SK-N-SH (cell line): ENCODE measurements at regions not wholly inside any gene's neighbourhood (a gene's known extent, or its start where the extent isn't known, plus 50 kb on each side); places are given as distances from the start of the nearest gene placed in this dataset.

Experiments
- CTCF ChIA-PET: fragments of 300-600, 350-600 bp; formaldehyde crosslinking; extraction: SDS; loops from one replicate; lab custom pipeline; 2021; lab: Yijun Ruan, JAX
- POLR2A ChIA-PET: fragments of 350-600 bp; sonication (Branson Sonifier 250); formaldehyde crosslinking; extraction: SDS; loops from one replicate; lab custom pipeline; 2020; ENCODE audit warnings: antibody characterized with exemption, inconsistent platforms; lab: Yijun Ruan, JAX
- DNase-seq: peaks from one replicate; pipeline ENCODE4 v3.0.0; 2012
- H2AFZ ChIP-seq: fragments of 200-600 bp; sonication (generic); 2 replicates; pipeline ENCODE4 v1.8.1; 2016; ENCODE audit warnings: antibody characterized with exemption, mild to moderate bottlenecking, low read depth
- H3F3A ChIP-seq: fragments of 200-600 bp; sonication (generic); replicated peaks from 2 replicates; pipeline ENCODE3; 2016; ENCODE audit warnings: antibody characterized with exemption, mild to moderate bottlenecking; ENCODE audit not compliant: insufficient read depth
- H3K27ac ChIP-seq, 2 experiments: fragments of 200-500 bp in 1 of 2; fragments of 200-600 bp in 1 of 2; sonication (Bioruptor generic) in 1 of 2; sonication (generic), shearing (Covaris generic) in 1 of 2; 2 replicates each; pipeline versions ENCODE4 v1.5.1 to v1.6.1; 2014 to 2016; ENCODE audit warnings: low read depth in 2 of 2, inconsistent platforms in 1 of 2, low read length in 1 of 2, mild to moderate bottlenecking in 1 of 2, mixed read lengths in 1 of 2
- H3K27me3 ChIP-seq: fragments of 200-600 bp; sonication (generic), shearing (Covaris generic); 2 replicates; pipeline ENCODE4 v1.6.1; 2016; ENCODE audit warnings: mixed run types; ENCODE audit not compliant: insufficient read depth
- H3K36me3 ChIP-seq, 2 experiments: fragments of 200-500 bp in 1 of 2; fragments of 200-600 bp in 1 of 2; sonication (Bioruptor generic) in 1 of 2; sonication (generic) in 1 of 2; replicated peaks in 1 of 2; 2 replicates each; pipeline versions ENCODE3 to v1.5.1; 2014 to 2016; ENCODE audit warnings: low read length in 1 of 2, mild to moderate bottlenecking in 1 of 2; ENCODE audit not compliant: insufficient read depth in 2 of 2, control insufficient read depth in 1 of 2
- H3K4me1 ChIP-seq, 2 experiments: fragments of 200-500 bp in 1 of 2; fragments of 200-600 bp in 1 of 2; sonication (Bioruptor generic) in 1 of 2; sonication (generic), shearing (Covaris generic) in 1 of 2; 2 replicates each; pipeline versions ENCODE4 v1.5.1 to v1.6.1; 2014 to 2016; ENCODE audit warnings: low read depth in 1 of 2, low read length in 1 of 2, mixed run types in 1 of 2; ENCODE audit not compliant: insufficient read depth in 2 of 2, control insufficient read depth in 1 of 2
- H3K4me2 ChIP-seq: fragments of 200-600 bp; sonication (generic), shearing (Covaris generic); 2 replicates; pipeline ENCODE4 v1.6.1; 2017; ENCODE audit warnings: mixed run types
- H3K4me3 ChIP-seq, 2 experiments: fragments of 200-500 bp in 1 of 2; fragments of 200-600 bp in 1 of 2; sonication (Bioruptor generic) in 1 of 2; sonication (generic), shearing (Covaris generic) in 1 of 2; 2 replicates each; pipeline versions ENCODE4 v1.5.1 to v1.8.1; 2014 to 2016; ENCODE audit warnings: low read depth in 2 of 2, inconsistent platforms in 1 of 2, low read length in 1 of 2, mild to moderate bottlenecking in 1 of 2, mixed read lengths in 1 of 2, moderate library complexity in 1 of 2
- H3K79me2 ChIP-seq: fragments of 200-600 bp; sonication (generic); 2 replicates; pipeline ENCODE4 v1.8.1; 2017; ENCODE audit warnings: mild to moderate bottlenecking; ENCODE audit not compliant: insufficient read depth
- H3K9ac ChIP-seq: fragments of 200-600 bp; sonication (generic); 2 replicates; pipeline ENCODE4 v1.6.1; 2017; ENCODE audit warnings: mixed run types
- H3K9me2 ChIP-seq: fragments of 200-600 bp; sonication (generic); 2 replicates; pipeline ENCODE4 v1.6.1; 2017; ENCODE audit warnings: mixed run types
- H3K9me3 ChIP-seq: fragments of 200-600 bp; sonication (generic); 2 replicates; pipeline ENCODE4 v1.6.1; 2017; ENCODE audit warnings: mixed run types, mild to moderate bottlenecking, moderate library complexity
- H4K20me1 ChIP-seq: fragments of 200-600 bp; sonication (generic); 2 replicates; pipeline ENCODE4 v1.6.1; 2017; ENCODE audit warnings: mild to moderate bottlenecking, mixed run types; ENCODE audit not compliant: insufficient read depth
- CHD2 ChIP-seq: fragments of 150-350 bp; IDR thresholded peaks from 2 replicates; pipeline ENCODE4 v1.6.1; 2018; ENCODE audit warnings: low read length; ENCODE audit not compliant: partially characterized antibody
- EP300 ChIP-seq, 2 experiments: IDR thresholded peaks; 2 replicates each; pipeline versions ENCODE4 v1.4.0 to v1.6.1; 2012; ENCODE audit warnings: borderline replicate concordance in 1 of 2, low read depth in 1 of 2, low read length in 1 of 2
- FOXJ3 ChIP-seq: sonication (generic); formaldehyde crosslinking; IDR thresholded peaks from 2 replicates; pipeline ENCODE4 v1.5.1; 2020; ENCODE audit warnings: mild to moderate bottlenecking, missing genetic modification reagents
- FOXM1 ChIP-seq: IDR thresholded peaks from 2 replicates; pipeline ENCODE4 v1.4.0; 2012; ENCODE audit warnings: low read depth, mild to moderate bottlenecking
- GABPA ChIP-seq: IDR thresholded peaks from 2 replicates; pipeline ENCODE4 v1.4.0; 2012; ENCODE audit warnings: low read depth, mild to moderate bottlenecking
- JUND ChIP-seq: IDR thresholded peaks from 2 replicates; pipeline ENCODE4 v1.4.0; 2012
- MEF2A ChIP-seq: IDR thresholded peaks from 2 replicates; pipeline ENCODE4 v1.4.0; 2012; ENCODE audit warnings: low read depth, borderline replicate concordance
- NFIC ChIP-seq: IDR thresholded peaks from 2 replicates; pipeline ENCODE4 v1.4.0; 2012; ENCODE audit warnings: borderline replicate concordance
- RCOR1 ChIP-seq: fragments of 150-350 bp; IDR thresholded peaks from 2 replicates; pipeline ENCODE4 v1.6.1; 2017; ENCODE audit warnings: antibody characterized with exemption, low read length
- RFX5 ChIP-seq: IDR thresholded peaks from 2 replicates; pipeline ENCODE4 v1.6.1; 2012; ENCODE audit warnings: mild to moderate bottlenecking, improper control_type of control experiment, low read length
- RXRA ChIP-seq: IDR thresholded peaks from 2 replicates; pipeline ENCODE4 v1.4.0; 2012; ENCODE audit warnings: low read depth, mild to moderate bottlenecking, borderline replicate concordance
- SIN3A ChIP-seq: IDR thresholded peaks from 2 replicates; pipeline ENCODE4 v1.6.1; 2012; ENCODE audit warnings: low read depth, mild to moderate bottlenecking, low read length, moderate library complexity, borderline replicate concordance
- WGBS: methylation state at CpG from one replicate; pipeline ENCODE4 v1.1.6; 2017; ENCODE audit warnings: low lambda C conversion rate; 5-methylcytosine and 5-hydroxymethylcytosine counted together
- TF ChIP-seq, protein P1 (sequence below): IDR thresholded peaks from 2 replicates; pipeline ENCODE4 v1.4.0; 2012; ENCODE audit warnings: low read depth, borderline replicate concordance
- TF ChIP-seq, protein P2 (sequence below): fragments of 150-350 bp; IDR thresholded peaks from 2 replicates; pipeline ENCODE4 v1.6.1; 2016; ENCODE audit warnings: mild to moderate bottlenecking, low read depth, low read length

DNA sequence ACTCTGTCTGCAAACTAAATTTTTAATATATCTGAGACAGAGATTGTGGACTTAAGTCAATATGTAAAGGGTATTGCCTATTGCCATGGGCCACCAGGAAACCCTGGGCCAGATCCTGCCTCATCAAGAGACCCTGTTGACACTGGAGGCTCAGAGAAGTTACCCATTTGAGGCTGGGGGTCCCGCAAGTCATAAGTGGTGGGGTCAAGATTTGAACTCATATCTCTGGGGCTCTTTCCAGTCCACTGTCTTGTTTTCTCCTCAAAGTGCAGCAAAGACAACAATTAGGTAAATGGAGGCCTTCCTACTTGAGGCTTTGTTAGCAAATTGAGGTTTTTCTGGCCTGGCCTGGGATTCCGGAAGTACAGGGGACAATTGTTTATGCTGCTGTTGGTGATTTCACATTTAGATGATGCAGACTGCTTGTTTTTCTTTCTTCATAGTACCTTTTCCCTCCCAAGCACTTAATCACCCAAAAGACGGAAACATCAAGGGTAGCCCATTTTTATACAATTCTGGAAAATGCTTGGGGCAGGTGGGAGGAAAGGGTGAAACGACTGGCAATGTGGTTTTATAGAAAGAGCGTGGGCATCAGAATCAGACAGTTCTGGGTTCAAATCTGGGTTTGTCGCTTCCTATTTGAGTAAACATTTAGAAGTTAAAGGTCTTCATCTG, 160.0 kb downstream of the SMIM20 start:
- Histone ChIP-seq H3K4me2 (no peak overlapping the region), H3K4me1 (peaks cover 0 to 6% of the 10 kb centered on the region in 2 experiments; a peak in 1 of 4 replicates), H3K9ac (no peak overlapping the region), H3K36me3 (no peaks in the 10 kb centered on the region), H2AFZ (no peak overlapping the region), H3K9me2 (no peaks in the 10 kb centered on the region), H3K27ac (no peak overlapping the region), H3F3A (no peaks in the 10 kb centered on the region), H4K20me1 (no peaks in the 10 kb centered on the region), H3K27me3 (peaks cover 11% of the 10 kb centered on the region; the same call in 1 of the 2 replicates), H3K79me2 (no peaks in the 10 kb centered on the region), H3K9me3 (no peaks in the 10 kb centered on the region), H3K4me3 (no peak overlapping the region)
- WGBS: 67% methylated on average over 6 of the region's 6 CpGs
- no peak for DNase-seq
- POLR2A ChIA-PET: no interaction called here
- CTCF ChIA-PET: interaction anchor here (0.6 to 1.2 kb wide), 3 partner anchors 13 to 257 kb away, joined by 3 read pairs; no protein-coding TSS in a partner anchor
- TF ChIP-seq, protein P1, sequence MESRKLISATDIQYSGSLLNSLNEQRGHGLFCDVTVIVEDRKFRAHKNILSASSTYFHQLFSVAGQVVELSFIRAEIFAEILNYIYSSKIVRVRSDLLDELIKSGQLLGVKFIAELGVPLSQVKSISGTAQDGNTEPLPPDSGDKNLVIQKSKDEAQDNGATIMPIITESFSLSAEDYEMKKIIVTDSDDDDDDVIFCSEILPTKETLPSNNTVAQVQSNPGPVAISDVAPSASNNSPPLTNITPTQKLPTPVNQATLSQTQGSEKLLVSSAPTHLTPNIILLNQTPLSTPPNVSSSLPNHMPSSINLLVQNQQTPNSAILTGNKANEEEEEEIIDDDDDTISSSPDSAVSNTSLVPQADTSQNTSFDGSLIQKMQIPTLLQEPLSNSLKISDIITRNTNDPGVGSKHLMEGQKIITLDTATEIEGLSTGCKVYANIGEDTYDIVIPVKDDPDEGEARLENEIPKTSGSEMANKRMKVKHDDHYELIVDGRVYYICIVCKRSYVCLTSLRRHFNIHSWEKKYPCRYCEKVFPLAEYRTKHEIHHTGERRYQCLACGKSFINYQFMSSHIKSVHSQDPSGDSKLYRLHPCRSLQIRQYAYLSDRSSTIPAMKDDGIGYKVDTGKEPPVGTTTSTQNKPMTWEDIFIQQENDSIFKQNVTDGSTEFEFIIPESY: no peak
- no peak for TF ChIP-seq EP300 (IDR thresholded peaks at IDR 0.05; ENCODE audit: borderline replicate concordance in 1 of 2, low read depth in 1 of 2, low read length in 1 of 2)
- no peak for TF ChIP-seq FOXJ3
- TF ChIP-seq GABPA: no peak
- TF ChIP-seq FOXM1: no peak
- no peak for TF ChIP-seq MEF2A
- no peak for TF ChIP-seq RCOR1
- TF ChIP-seq SIN3A: no peak
- TF ChIP-seq CHD2: no peak
- TF ChIP-seq JUND: no peak
- no peak for TF ChIP-seq RXRA
- TF ChIP-seq RFX5: no peak
- TF ChIP-seq, protein P2, sequence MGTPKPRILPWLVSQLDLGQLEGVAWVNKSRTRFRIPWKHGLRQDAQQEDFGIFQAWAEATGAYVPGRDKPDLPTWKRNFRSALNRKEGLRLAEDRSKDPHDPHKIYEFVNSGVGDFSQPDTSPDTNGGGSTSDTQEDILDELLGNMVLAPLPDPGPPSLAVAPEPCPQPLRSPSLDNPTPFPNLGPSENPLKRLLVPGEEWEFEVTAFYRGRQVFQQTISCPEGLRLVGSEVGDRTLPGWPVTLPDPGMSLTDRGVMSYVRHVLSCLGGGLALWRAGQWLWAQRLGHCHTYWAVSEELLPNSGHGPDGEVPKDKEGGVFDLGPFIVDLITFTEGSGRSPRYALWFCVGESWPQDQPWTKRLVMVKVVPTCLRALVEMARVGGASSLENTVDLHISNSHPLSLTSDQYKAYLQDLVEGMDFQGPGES: no peak
- no peak for TF ChIP-seq NFIC
- TF ChIP-seq, all 33 proteins: peak for 0
